HG03095 (cell line): ENCODE measurements at regions not wholly inside any gene's neighbourhood (a gene's known extent, or its start where the extent isn't known, plus 50 kb on each side); places are given as distances from the start of the nearest gene placed in this dataset.

Experiments used
- ATAC-seq: cut with Tn5 transposase; IDR thresholded peaks from one replicate; pipeline ENCODE4 v1.9.1; 2021; ENCODE audit warnings: moderate library complexity; ENCODE audit not compliant: unreplicated experiment

GRCh38 chr15:93223803-93224202 lies 134.8 kb upstream of the RGMA start:
- no peak for ATAC-seq

DNA sequence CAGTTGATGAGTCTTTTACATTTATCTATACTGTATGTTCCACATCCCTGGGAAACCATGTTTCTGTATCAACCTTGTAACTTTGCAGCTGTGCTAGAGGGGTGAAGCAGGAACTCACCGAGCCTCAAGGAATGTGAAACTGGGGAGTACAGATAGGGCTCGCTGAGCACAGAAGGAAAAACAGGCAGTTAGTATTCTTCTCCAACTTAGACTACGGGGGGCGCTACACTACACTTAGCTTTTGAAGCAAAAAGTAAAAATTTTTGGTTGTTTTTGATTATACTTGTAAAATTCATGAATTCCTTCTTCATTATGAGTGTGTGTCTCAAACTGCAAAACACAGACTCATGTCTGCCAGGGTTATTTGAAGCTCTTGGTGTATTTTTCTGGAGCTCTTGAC lies 132.7 kb upstream of the RGMA start:
- no peak for ATAC-seq

DNA sequence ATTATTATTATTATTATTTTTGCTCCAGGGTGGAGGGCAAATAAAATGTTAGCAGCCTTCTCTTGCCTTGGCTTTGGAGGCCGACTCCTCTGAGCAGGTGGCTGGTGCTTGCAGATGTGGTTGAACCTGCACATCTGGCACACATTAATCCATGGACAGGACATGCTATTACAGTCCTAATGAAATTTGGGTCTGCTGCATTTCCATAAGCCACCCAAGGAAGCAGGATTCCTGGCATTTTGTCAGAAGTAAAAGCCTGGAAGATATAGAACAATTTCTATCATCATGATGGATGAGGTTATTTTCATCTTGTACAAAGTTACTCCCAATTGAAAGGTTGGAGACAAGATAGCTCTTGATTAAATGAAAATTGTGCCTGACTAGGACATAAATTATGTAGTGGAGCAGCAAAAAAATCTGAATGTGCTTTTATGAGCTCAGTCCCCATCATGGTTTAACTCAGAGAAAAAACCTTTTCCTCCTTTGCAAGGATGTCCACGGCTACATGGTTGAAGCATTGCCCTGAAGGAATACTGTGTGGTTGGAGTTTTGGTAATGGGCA lies 130.9 kb upstream of the RGMA start:
- no peak for ATAC-seq

DNA sequence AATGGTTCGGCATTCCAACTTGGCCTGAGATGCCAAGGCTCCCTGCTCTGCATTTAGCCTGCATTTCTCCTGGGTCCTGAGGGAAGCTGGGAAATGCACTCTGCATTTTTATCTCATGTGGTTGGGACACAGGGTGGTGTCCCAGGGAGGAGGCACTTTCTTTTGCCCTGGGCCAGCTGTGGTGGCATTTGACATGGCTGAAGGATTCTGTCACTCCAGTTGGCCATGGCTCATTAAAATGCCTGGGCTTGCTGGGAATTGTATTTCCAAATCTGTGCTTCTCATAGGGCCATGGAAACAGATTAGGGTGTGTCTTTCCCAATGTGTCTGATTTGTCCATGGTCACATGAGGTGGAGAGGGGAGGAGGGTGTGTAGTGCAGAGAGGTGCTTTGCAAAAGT lies 128.3 kb upstream of the RGMA start:
- no peak for ATAC-seq

DNA sequence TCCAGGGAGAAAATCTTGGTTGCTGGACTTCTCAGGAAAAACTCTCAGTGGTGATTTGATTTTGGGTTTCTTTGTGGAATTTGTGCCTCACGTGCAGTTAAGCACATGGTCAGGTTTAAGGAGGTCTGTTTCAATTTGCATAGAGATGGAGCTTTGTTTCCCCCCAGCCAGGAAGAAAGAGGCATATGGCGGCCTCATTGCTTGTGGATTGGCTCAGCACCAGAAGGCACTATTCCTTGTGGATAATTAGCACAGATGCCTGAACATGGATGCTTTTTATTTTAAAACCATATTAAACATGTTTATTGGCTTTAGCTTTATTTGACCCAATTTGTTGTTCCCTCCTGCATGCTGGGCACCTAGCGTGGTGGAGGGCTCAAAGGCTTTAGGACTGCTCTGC lies 125.1 kb upstream of the RGMA start:
- ATAC-seq = no peak

- no peak for ATAC-seq
These were observed 124.3 kb upstream of the RGMA start for GRCh38 chr15:93213281-93213680.

DNA sequence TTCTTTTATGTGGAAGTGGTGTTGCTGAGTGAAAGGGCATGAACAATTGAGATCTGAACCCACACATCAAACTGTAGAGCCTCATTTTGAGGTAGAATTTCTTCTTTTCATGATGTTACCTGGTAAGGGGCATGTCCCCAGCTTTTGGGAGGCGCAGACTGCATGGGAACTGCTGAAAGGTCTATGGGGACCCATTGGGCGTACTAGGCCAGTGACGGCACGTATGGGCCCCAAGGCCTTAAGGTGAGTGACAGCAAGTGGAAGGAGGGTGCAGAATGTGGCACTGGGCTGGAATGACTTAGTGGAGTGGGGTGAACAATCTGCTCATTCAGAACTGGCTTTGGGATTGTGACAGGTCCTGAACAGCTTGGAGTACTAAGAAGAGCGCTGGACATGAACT lies 123.6 kb upstream of the RGMA start:
- ATAC-seq = no peak

GRCh38 chr15:93210995-93211394 lies 122.0 kb upstream of the RGMA start:
- no peak for ATAC-seq

GRCh38 chr15:93209690-93210445 lies 120.9 kb upstream of the RGMA start:
- ATAC-seq = no peak

GRCh38 chr15:93206893-93207292 lies 117.9 kb upstream of the RGMA start:
- no peak for ATAC-seq

DNA sequence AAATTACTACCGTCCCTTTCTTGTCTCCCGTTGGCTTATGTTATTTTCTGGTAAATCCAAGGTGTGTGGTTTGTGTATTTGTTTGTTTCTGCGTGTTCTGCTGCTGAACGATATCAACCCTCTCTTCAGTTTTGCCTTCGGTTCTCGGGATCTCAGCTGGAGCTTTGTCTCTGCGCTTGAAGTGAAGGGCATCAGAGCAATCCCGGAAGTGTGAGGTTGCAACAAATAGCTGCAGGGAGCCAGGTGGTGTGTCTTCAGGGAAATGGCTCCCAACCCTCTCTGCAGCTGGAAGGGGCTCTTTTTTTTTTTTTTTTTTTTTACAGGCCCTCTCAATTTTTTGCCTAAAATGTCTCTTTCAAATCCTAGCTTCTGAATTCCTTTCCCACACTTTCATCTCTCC lies 116.4 kb upstream of the RGMA start:
- ATAC-seq = no peak

DNA sequence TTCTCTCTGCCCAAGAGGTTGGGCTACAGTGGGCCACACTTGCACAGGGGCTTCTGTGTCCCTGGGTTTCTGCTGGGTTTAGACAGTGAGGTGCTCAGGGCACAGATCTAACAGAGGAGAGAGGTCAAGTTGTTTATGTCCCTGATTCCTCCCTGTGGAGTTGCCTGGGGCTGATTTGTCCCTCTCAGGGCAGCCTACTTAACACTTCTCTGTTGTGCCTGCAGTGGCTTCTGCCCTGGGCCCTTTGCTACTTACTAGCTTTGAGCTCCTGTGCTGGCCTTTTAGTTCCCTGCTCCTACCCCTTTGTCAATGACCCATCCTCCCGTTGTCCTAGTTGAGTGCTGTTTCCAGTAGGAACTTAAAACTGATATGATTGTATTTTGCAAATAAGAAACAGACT lies 114.0 kb upstream of the RGMA start:
- ATAC-seq = no peak

DNA sequence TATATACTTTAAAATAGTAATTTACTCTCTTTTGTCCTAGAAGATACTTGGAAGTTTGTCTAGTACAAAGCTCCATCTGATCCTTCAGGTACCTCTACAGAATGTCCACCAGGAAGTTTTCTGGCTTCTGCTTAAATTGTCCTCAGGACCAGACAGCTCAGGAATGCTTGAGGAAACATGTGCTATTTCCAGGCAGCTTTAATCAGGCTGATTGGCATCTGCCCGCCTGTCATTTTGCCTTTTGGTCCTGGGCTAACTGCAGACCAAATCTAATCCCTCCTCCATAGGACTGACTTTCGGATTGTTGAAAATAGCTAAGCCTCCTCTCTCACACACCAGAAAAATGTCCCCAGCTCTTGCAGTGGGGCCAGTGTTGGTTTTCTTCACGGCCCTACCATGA lies 113.4 kb upstream of the RGMA start:
- no peak for ATAC-seq

DNA sequence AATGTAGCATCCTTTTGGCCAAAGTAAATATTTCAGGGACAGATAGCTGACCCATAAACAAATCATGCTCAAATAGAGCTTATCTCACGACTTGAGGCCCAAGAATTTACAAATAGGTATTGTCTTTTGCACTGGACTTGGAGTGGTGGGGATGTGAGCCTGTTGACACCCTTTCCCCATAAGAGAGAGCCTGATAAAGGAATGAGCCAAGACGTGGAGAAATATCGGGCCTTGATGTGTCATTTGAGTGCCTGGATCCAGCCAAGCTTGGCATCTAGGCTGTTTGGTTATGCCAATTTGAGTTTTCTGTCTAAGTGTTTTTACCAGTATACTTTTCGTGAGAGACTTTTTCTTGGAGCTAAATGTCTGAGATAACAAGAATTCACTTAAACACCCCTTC lies 112.9 kb upstream of the RGMA start:
- no peak for ATAC-seq

GRCh38 chr15:93200837-93201226 lies 111.8 kb upstream of the RGMA start:
- ATAC-seq = no peak

DNA sequence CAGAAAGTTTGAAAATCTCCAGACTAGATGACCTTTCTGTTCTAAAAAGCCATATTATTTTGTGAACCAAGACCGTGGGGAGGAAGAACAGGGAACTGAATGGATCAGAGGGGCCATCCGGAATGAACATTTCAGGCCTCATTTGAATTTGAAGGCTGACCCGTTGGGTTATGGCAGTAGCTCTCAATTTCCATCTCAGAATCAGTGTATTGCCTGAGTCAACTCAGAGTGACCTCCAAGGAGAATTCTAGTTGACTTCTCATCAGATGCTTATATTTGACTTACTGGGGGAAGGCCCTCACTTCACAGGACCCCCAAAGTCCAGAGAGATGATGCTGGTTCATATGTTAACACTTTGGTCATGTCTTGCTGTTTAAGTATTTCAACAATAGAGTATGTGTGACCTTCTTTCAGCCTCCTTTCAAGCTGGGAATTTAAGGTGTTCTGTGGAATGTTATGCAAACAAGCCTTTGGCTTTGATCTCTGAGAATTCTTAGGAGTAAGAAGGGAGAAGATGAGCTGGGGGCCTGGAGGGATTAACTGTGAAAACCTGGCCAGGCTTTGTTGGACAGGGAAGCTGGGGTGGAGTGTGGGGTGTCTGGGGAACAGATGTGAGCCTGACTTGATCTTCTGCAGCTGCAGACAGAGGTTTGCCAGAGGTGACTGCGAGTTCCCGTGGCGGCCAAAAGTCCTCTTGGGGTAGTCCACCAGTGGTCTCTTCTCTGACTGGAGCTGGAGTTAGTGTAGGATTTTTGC lies 111.2 kb upstream of the RGMA start:
- no peak for ATAC-seq

DNA sequence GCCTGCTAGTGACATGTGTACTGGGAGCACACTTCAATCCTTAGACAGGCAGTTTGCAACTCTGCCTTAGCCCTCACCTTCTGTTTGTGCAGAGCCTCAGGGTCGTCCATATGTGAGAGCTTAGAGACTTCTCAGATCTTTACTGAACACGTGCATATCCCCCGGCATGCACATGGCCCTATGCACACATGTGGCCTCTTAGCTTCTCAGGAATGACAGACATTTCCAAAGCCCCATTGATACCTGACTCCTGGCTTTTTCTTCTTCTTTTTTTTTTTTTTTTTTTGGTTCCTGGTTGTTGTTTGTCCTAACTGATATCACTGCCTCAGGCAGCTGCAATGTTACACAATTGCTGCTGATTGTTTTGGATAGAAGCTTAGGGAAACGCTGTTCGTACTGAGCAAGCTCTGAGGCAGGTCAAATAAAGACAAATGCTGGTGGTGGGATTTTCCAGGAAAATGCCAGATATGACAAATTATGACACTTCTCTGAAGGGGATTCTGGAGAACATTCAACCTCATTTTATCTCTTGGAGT lies 107.2 kb upstream of the RGMA start:
- no peak for ATAC-seq

- ATAC-seq = no peak
These were observed 106.1 kb upstream of the RGMA start for GRCh38 chr15:93195109-93195508.

GRCh38 chr15:93190238-93190637 lies 101.2 kb upstream of the RGMA start:
- no peak for ATAC-seq

DNA sequence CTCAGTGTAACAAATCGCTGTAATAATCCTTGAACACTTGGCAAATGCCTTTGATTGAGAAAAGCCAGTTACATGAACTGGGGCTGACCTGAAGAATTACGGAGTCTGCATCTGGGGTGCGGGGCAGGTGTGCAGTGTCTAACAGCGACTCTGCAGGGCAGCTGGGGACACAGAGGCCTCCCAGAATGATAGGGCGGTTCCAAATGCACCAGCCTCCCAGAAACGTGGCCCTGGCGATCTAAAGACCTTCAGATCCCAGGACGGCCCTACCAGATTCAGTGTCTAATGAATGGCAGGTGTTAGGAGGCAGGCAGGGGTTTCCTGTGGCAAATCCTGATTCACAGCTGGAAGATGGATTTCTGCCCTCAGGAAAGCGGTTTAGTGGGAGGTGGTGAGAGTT lies 100.5 kb upstream of the RGMA start:
- no peak for ATAC-seq

DNA sequence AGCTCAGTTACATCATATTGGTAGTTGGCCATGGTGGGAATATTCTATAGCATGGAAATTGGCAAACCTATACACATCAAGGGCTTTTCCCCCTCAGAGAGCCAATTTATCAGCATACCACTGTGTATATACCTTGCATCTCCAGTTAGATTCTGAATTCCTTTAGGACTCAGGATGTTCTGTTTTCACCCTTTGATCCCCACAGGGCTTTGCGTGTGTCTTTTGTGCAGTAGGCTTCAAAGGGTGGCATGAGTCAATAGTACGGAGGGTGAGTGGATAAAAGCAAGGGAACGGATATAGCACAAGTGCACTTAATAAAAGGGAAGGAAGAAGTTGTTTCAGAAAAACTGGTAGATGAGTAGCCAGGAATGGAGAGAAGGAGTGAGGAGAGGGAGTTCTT lies 99.2 kb upstream of the RGMA start:
- no peak for ATAC-seq

DNA sequence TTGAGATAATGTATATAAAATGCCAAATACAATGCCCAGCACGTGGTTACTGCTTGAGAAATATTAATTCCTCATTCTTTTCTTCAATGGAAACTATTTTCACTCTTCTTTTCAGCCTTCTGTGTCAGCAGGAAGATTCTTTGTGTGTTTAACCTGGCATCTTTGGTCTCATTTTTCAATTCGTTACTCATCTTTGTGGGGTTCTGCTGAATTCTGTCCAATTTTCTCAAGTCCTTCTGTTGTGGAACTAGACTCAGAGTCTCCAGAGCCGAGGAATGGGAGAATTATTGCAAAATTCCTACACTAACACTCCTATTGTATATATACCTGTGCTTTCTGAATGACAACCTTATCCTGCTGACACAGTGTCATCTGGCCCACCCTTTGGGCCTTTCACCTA lies 96.8 kb upstream of the RGMA start:
- ATAC-seq = no peak
